CD4-positive, CD25-positive, alpha-beta regulatory T cell (primary cell): ENCODE measurements at regions not wholly inside any gene's neighbourhood (a gene's known extent, or its start where the extent isn't known, plus 50 kb on each side); places are given as distances from the start of the nearest gene placed in this dataset.

Experiments
- ATAC-seq, 2 donors: fragments of 150-1000 bp; cut with Tn5 transposase; one replicate each; pipeline ENCODE4 v1.10.0; 2021; ENCODE audit warnings: low read depth in 2 of 2, moderate number of reproducible peaks in 2 of 2, moderate library complexity in 1 of 2
- DNase-seq, 3 donors: peaks; one replicate each; pipeline versions ENCODE4 v3.0.0 to v3.0.0-alpha.2; 2012 to 2022; ENCODE audit warnings: mixed read lengths in 1 of 3
- H3K27ac ChIP-seq: one replicate; pipeline ENCODE4 v1.7.0; 2013; ENCODE audit warnings: mild to moderate bottlenecking, low read length; ENCODE audit not compliant: insufficient read depth, poor library complexity, severe bottlenecking
- H3K27me3 ChIP-seq: one replicate; pipeline ENCODE4 v1.7.0; 2013; ENCODE audit warnings: low read length; ENCODE audit not compliant: control insufficient read depth, insufficient read depth
- H3K36me3 ChIP-seq: one replicate; pipeline ENCODE4 v1.7.0; 2013; ENCODE audit warnings: mild to moderate bottlenecking, low read length, moderate library complexity; ENCODE audit not compliant: control insufficient read depth, insufficient read depth
- H3K4me1 ChIP-seq: 2 replicates; pipeline ENCODE4 v1.7.0; 2013; ENCODE audit warnings: mild to moderate bottlenecking, low read length; ENCODE audit not compliant: insufficient read depth, control insufficient read depth, poor library complexity, severe bottlenecking
- H3K4me3 ChIP-seq: one replicate; pipeline ENCODE4 v1.7.0; 2013; ENCODE audit warnings: low read depth, mild to moderate bottlenecking, low read length, moderate library complexity
- H3K9me3 ChIP-seq, 2 experiments: 1 replicate in 1 of 2; 2 replicates in 1 of 2; pipeline ENCODE4 v1.7.0; 2013; ENCODE audit warnings: low read length in 2 of 2, mild to moderate bottlenecking in 1 of 2, moderate library complexity in 1 of 2; ENCODE audit not compliant: control insufficient read depth in 2 of 2
- H3K27ac Mint-ChIP-seq, 3 donors: one replicate each; pipeline ENCODE4 v1.8.0; 2020 to 2022; ENCODE audit warnings: mild to moderate bottlenecking in 3 of 3, mixed read lengths in 3 of 3, moderate library complexity in 2 of 3
- H3K27me3 Mint-ChIP-seq: one replicate; pipeline ENCODE4 v1.8.0; 2022; ENCODE audit warnings: mild to moderate bottlenecking, mixed read lengths
- H3K36me3 Mint-ChIP-seq: one replicate; pipeline ENCODE4 v1.8.0; 2020; ENCODE audit warnings: mixed read lengths
- H3K4me1 Mint-ChIP-seq, 4 donors: one replicate each; pipeline ENCODE4 v1.8.0; 2020 to 2022; ENCODE audit warnings: mixed read lengths in 4 of 4, mild to moderate bottlenecking in 1 of 4
- H3K4me3 Mint-ChIP-seq, 4 donors: one replicate each; pipeline ENCODE4 v1.8.0; 2020 to 2022; ENCODE audit warnings: mild to moderate bottlenecking in 4 of 4, mixed read lengths in 4 of 4, moderate library complexity in 3 of 4
- H3K9me3 Mint-ChIP-seq, 7 donors: one replicate each; pipeline ENCODE4 v1.8.0; 2020 to 2022; ENCODE audit warnings: mixed read lengths in 7 of 7, mild to moderate bottlenecking in 3 of 7, moderate library complexity in 2 of 7

DNA sequence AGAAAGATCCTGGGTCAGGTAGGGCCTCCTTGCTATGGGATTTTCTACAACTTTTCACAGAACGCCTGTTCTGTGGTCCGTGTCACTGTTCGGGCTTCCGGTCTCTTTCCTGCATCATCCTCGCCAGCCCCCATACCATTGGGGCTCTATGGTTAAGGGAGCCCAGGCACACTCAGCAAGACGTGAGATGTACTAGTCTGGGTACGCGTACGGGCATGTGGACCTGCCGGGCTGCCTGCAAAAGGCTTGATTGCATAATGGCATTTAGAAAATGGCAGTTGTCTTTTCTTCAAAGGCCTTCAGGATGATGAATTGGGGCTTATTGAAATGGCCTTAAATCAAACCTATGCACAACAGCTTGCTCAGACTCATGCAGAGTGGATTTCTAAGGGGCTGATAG lies 86.7 kb downstream of the CNGA2 start:
- no peak overlapping the region for H3K27ac ChIP-seq
- no peaks in the 10 kb centered on the region for H3K27me3 Mint-ChIP-seq
- H3K36me3 ChIP-seq = no peaks in the 10 kb centered on the region
- H3K9me3 ChIP-seq = no peaks in the 10 kb centered on the region
- ATAC-seq (no peak), DNase-seq (no peak)
- no peak overlapping the region for H3K27ac Mint-ChIP-seq
- no peaks in the 10 kb centered on the region for H3K4me1 ChIP-seq
- no peak overlapping the region for H3K4me3 Mint-ChIP-seq
- no peaks in the 10 kb centered on the region for H3K27me3 ChIP-seq
- no peaks in the 10 kb centered on the region for H3K4me1 Mint-ChIP-seq
- no peaks in the 10 kb centered on the region for H3K36me3 Mint-ChIP-seq
- H3K9me3 Mint-ChIP-seq = no peaks in the 10 kb centered on the region
- no peak overlapping the region for H3K4me3 ChIP-seq

DNA sequence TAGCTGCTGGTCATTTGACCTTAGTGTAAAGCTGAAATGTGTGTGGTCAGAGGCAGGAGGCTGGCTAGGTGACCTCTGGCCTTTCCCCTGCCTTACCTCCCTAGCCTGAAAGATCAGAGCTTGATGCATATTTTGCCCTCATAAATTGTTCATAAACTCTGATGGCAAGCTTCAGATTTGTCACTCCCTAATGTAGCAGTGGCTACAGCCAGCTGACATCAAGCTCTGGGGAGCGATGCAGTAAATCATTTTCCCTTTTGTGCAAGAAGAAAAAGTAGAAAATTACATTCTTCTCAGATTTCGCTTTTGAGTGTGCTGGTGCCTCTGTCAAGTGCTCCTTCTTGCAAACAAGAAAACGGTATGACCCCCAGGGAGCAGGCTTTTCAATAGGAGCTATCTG lies 87.7 kb upstream of the MAGEA4 start:
- no peaks in the 10 kb centered on the region for H3K4me1 ChIP-seq
- Mint-ChIP-seq H3K36me3 (no peaks in the 10 kb centered on the region), H3K27ac (no peak overlapping the region), H3K9me3 (no peaks in the 10 kb centered on the region), H3K4me1 (no peaks in the 10 kb centered on the region), H3K27me3 (no peaks in the 10 kb centered on the region), H3K4me3 (no peak overlapping the region)
- H3K27ac ChIP-seq = no peak overlapping the region
- DNase-seq (no peak), ATAC-seq (no peak)
- no peaks in the 10 kb centered on the region for H3K27me3 ChIP-seq
- no peaks in the 10 kb centered on the region for H3K9me3 ChIP-seq
- no peak overlapping the region for H3K4me3 ChIP-seq
- no peaks in the 10 kb centered on the region for H3K36me3 ChIP-seq

GRCh38 chrX:151825925-151826485 lies 86.7 kb upstream of the MAGEA4 start:
- DNase-seq (no peak), ATAC-seq (no peak)
- Histone ChIP-seq H3K27me3 (no peaks in the 10 kb centered on the region), H3K27ac (no peak overlapping the region), H3K9me3 (no peaks in the 10 kb centered on the region), H3K4me3 (no peak overlapping the region), H3K36me3 (no peaks in the 10 kb centered on the region), H3K4me1 (no peaks in the 10 kb centered on the region)
- Mint-ChIP-seq H3K27ac (no peak overlapping the region), H3K4me3 (no peak overlapping the region), H3K4me1 (no peaks in the 10 kb centered on the region), H3K27me3 (no peaks in the 10 kb centered on the region), H3K9me3 (no peaks in the 10 kb centered on the region), H3K36me3 (no peaks in the 10 kb centered on the region)

DNA sequence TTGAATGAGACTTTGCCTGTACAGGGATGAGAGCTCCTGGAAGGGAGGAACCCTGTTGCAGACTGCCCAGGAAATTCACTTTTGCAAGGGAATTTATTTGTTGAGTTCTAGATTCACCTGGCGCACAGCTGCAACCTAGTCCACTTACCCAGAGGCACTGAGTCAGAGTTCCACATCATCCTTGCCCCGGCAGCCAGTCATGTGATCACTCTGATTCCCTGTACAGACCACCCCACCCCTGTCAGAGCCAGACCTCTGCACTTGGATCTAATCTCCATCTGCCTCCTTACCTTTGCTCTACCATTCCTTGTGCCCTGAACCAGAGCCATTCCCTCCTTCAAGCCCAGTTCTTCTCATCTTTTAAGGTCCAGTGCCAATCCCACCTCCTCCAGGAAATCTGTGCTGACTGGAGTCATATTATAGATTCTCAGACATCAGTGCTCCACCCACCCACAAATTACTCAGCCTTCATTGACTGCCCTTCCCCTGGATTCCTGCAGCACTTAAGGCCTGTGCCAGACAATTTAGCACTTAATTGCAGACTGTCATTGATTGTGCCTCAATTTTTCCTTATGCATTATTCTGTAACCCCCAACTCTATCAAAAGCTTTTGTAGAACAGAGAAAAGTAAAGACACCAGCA lies 84.1 kb upstream of the MAGEA4 start:
- DNase-seq = no peak
- H3K36me3 ChIP-seq = no peaks in the 10 kb centered on the region
- no peak overlapping the region for H3K27ac Mint-ChIP-seq
- H3K4me3 ChIP-seq = no peak overlapping the region
- ATAC-seq = no peak
- H3K36me3 Mint-ChIP-seq = no peaks in the 10 kb centered on the region
- no peak overlapping the region for H3K27ac ChIP-seq
- no peaks in the 10 kb centered on the region for H3K27me3 ChIP-seq
- H3K4me1 ChIP-seq = no peaks in the 10 kb centered on the region
- H3K9me3 Mint-ChIP-seq = no peaks in the 10 kb centered on the region
- H3K4me3 Mint-ChIP-seq = no peak overlapping the region
- no peaks in the 10 kb centered on the region for H3K4me1 Mint-ChIP-seq
- no peaks in the 10 kb centered on the region for H3K27me3 Mint-ChIP-seq
- H3K9me3 ChIP-seq = no peaks in the 10 kb centered on the region

DNA sequence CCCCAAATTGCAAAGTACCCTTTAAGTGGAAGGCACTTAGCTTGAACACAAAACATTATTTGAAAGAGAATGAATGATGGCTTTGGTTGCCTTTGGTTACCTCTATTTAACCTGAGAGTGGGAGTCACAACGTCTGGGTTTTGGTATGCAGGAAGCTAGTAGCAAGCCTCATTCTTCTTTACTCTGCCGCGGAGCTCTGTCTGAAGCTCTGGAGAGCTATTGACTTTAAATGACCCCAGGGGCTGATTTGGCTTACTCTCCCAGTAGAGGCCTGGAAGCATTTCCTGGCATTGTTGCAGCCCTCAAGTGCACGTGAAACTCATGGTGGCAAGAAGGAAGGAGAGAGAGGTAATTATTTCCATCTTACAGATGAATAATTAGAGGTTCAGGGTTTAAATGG lies 81.8 kb upstream of the MAGEA4 start:
- peaks cover 0 to 2% (median 0%) of the 10 kb centered on the region in 7 donors for H3K9me3 Mint-ChIP-seq
- H3K27me3 Mint-ChIP-seq = no peaks in the 10 kb centered on the region
- H3K4me3 ChIP-seq = no peak overlapping the region
- no peak for ATAC-seq
- no peak overlapping the region for H3K27ac ChIP-seq
- no peaks in the 10 kb centered on the region for H3K27me3 ChIP-seq
- H3K36me3 ChIP-seq = no peaks in the 10 kb centered on the region
- H3K4me1 Mint-ChIP-seq = no peaks in the 10 kb centered on the region
- no peaks in the 10 kb centered on the region for H3K4me1 ChIP-seq
- DNase-seq = no peak
- H3K4me3 Mint-ChIP-seq = no peak overlapping the region
- H3K9me3 ChIP-seq = no peaks in the 10 kb centered on the region
- H3K27ac Mint-ChIP-seq = no peak overlapping the region
- H3K36me3 Mint-ChIP-seq = no peaks in the 10 kb centered on the region

GRCh38 chrX:151852294-151852693 lies 60.4 kb upstream of the MAGEA4 start:
- H3K27ac ChIP-seq = no peak overlapping the region
- no peaks in the 10 kb centered on the region for H3K4me1 ChIP-seq
- no peaks in the 10 kb centered on the region for H3K27me3 ChIP-seq
- no peaks in the 10 kb centered on the region for H3K36me3 Mint-ChIP-seq
- DNase-seq = no peak
- H3K27me3 Mint-ChIP-seq = no peaks in the 10 kb centered on the region
- no peak for ATAC-seq
- H3K36me3 ChIP-seq = no peaks in the 10 kb centered on the region
- no peak overlapping the region for H3K27ac Mint-ChIP-seq
- no peaks in the 10 kb centered on the region for H3K9me3 ChIP-seq
- H3K4me3 ChIP-seq = no peak overlapping the region
- H3K4me1 Mint-ChIP-seq = no peaks in the 10 kb centered on the region
- H3K9me3 Mint-ChIP-seq = peaks cover 0 to 5% (median 0%) of the 10 kb centered on the region in 7 donors
- no peak overlapping the region for H3K4me3 Mint-ChIP-seq

- no peak for ATAC-seq
- H3K27me3 Mint-ChIP-seq = no peaks in the 10 kb centered on the region
- H3K4me3 ChIP-seq = no peak overlapping the region
Measured at GRCh38 chrX:151854726-151855495, 57.8 kb upstream of the MAGEA4 start.

DNA sequence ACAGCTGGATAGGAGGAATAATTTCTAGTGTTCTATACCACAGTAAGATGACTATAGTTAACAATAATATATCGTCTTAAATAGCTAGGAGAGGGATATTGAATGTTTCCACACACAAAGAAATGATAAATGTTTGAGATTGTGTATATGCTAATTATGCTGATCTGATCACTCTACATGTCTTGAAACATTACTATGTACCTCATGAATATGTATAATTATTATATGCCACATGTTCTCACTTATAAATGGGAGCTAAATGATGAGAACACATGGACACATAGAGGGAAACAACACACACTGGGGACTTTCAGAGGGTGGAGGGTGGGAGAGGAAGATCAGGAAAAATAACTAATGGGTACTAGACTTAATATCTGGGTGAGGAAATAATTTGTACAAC lies 53.2 kb upstream of the MAGEA4 start:
- Histone ChIP-seq H3K27me3 (no peaks in the 10 kb centered on the region), H3K36me3 (no peaks in the 10 kb centered on the region), H3K9me3 (no peaks in the 10 kb centered on the region), H3K27ac (no peak overlapping the region), H3K4me3 (no peak overlapping the region), H3K4me1 (no peaks in the 10 kb centered on the region)
- Mint-ChIP-seq H3K4me1 (no peaks in the 10 kb centered on the region), H3K36me3 (no peaks in the 10 kb centered on the region), H3K4me3 (no peak overlapping the region), H3K9me3 (no peaks in the 10 kb centered on the region), H3K27ac (peak overlapping the region in 1 of 3 donors; percentile 64), H3K27me3 (no peaks in the 10 kb centered on the region)
- no peak for ATAC-seq
- no peak for DNase-seq

More at GRCh38 chrX:151854726-151855495, 57.8 kb upstream of the MAGEA4 start:
- H3K27ac ChIP-seq = no peak overlapping the region
- Mint-ChIP-seq H3K36me3 (no peaks in the 10 kb centered on the region), H3K27ac (no peak overlapping the region), H3K9me3 (peaks cover 0 to 5% (median 0%) of the 10 kb centered on the region in 7 donors), H3K4me1 (no peaks in the 10 kb centered on the region), H3K4me3 (no peak overlapping the region)
- no peak for DNase-seq
- no peaks in the 10 kb centered on the region for H3K9me3 ChIP-seq
- no peaks in the 10 kb centered on the region for H3K27me3 ChIP-seq
- no peaks in the 10 kb centered on the region for H3K4me1 ChIP-seq
- H3K36me3 ChIP-seq = no peaks in the 10 kb centered on the region
